K562 (cell line): ENCODE measurements at regions not wholly inside any gene's neighbourhood (a gene's known extent, or its start where the extent isn't known, plus 50 kb on each side); places are given as distances from the start of the nearest gene placed in this dataset.

ENCODE experiments used
- BACH1 ChIP-seq: fragments of 200-800 bp; sonication (Bioruptor generic); IDR thresholded peaks from 2 replicates; pipeline ENCODE4 v1.6.1; 2016; ENCODE audit warnings: missing genetic modification characterization, missing compliant biosample characterization
- EHMT2 ChIP-seq: fragments of 450-650 bp; IDR thresholded peaks from 2 replicates; pipeline ENCODE4 v1.6.1; 2018; ENCODE audit warnings: antibody characterized with exemption
- REST ChIP-seq, 2 experiments: fragments of 450-650 bp; formaldehyde crosslinking in 1 of 2; IDR thresholded peaks; 2 replicates each; pipeline versions ENCODE4 v1.4.0 to v1.6.1; 2014 to 2020; ENCODE audit warnings: mild to moderate bottlenecking in 2 of 2, borderline replicate concordance in 1 of 2, low read depth in 1 of 2
- ZNF232 ChIP-seq: sonication (generic); formaldehyde crosslinking; IDR thresholded peaks from 2 replicates; pipeline ENCODE4 v1.8.0; 2022; ENCODE audit warnings: mild to moderate bottlenecking, missing genetic modification reagents

GRCh38 chr3:115325539-115325938 is 178.5 kb upstream of the ZBTB20 start (continued):
- TF ChIP-seq REST (IDR thresholded peaks at IDR 0.05; ENCODE audit: borderline replicate concordance) (peak; percentile 94), REST (CRISPR knock-in tag; IDR thresholded peaks at IDR 0.05; ENCODE audit: low read depth) (peak; percentile 89), ZNF232 (CRISPR knock-in tag) (no peak), BACH1 (tag) (no peak), EHMT2 (peak; percentile 93)
